GM06990 (cell line): ENCODE measurements at regions not wholly inside any gene's neighbourhood (a gene's known extent, or its start where the extent isn't known, plus 50 kb on each side); places are given as distances from the start of the nearest gene placed in this dataset.

ENCODE experiments used
- DNase-seq: peaks from one replicate; pipeline ENCODE4 v3.0.0-alpha.2; 2011; ENCODE audit not compliant: insufficient read length; ENCODE audit errors: extremely low read depth
- H3K27me3 ChIP-seq: replicated peaks from 2 replicates; pipeline ENCODE4 v1.6.0; 2011; ENCODE audit warnings: low read length; ENCODE audit not compliant: control insufficient read depth, insufficient read depth
- H3K36me3 ChIP-seq: 2 replicates; pipeline ENCODE4 v1.5.1; 2011; ENCODE audit warnings: low read length; ENCODE audit not compliant: control insufficient read depth, insufficient read depth
- H3K4me3 ChIP-seq: replicated peaks from 2 replicates; pipeline ENCODE4 v1.5.1; 2011; ENCODE audit warnings: low read depth, mild to moderate bottlenecking, control low read depth, low read length
- CTCF ChIP-seq: IDR thresholded peaks from 2 replicates; pipeline ENCODE4 v1.5.1; 2011; ENCODE audit warnings: low read length, control low read depth, mild to moderate bottlenecking, inconsistent platforms; ENCODE audit not compliant: insufficient read depth, poor library complexity, severe bottlenecking

- Histone ChIP-seq H3K4me3 (no peak overlapping the region), H3K27me3 (peaks cover 1% of the 10 kb centered on the region; the same call in 1 of the 2 replicates), H3K36me3 (no peaks in the 10 kb centered on the region)
- TF ChIP-seq CTCF: no peak
- DNase-seq: no peak
These were observed 152.2 kb downstream of the ADAMTS15 start for GRCh38 chr11:130600616-130601015.

- Histone ChIP-seq H3K4me3 (no peak overlapping the region), H3K27me3 (peaks cover 1% of the 10 kb centered on the region; the same call in 1 of the 2 replicates), H3K36me3 (no peaks in the 10 kb centered on the region)
- TF ChIP-seq CTCF: no peak
- DNase-seq: no peak
These were observed 152.7 kb downstream of the ADAMTS15 start for GRCh38 chr11:130601141-130601540.

GRCh38 chr11:130601764-130602460 is 153.5 kb downstream of the ADAMTS15 start:
- Histone ChIP-seq H3K4me3 (no peak overlapping the region), H3K27me3 (peaks cover 1% of the 10 kb centered on the region; the same call in 1 of the 2 replicates), H3K36me3 (no peaks in the 10 kb centered on the region)
- no peak for TF ChIP-seq CTCF
- DNase-seq: no peak

- Histone ChIP-seq H3K36me3 (no peaks in the 10 kb centered on the region), H3K27me3 (no peaks in the 10 kb centered on the region; the same call in 1 of the 2 replicates), H3K4me3 (no peak overlapping the region)
- no peak for TF ChIP-seq CTCF
- DNase-seq: no peak
These were observed 154.3 kb downstream of the ADAMTS15 start for GRCh38 chr11:130602641-130603334.

GRCh38 chr11:130603335-130603906 is 155.0 kb downstream of the ADAMTS15 start:
- DNase-seq: no peak

More at GRCh38 chr11:130603335-130603906, 155.0 kb downstream of the ADAMTS15 start:
- no peaks in the 10 kb centered on the region for H3K36me3 ChIP-seq
- no peaks in the 10 kb centered on the region for H3K27me3 ChIP-seq
- TF ChIP-seq CTCF: no peak
- no peak overlapping the region for H3K4me3 ChIP-seq
